ENCODE measurements at regions not wholly inside any gene's neighbourhood (a gene's known extent, or its start where the extent isn't known, plus 50 kb on each side); places are given as distances from the start of the nearest gene placed in this dataset.

GRCh38 chr11:109582470-109582869 is 160.5 kb downstream of the C11orf87 start:
- no peak overlapping the region for H3K4me3 ChIP-seq
- no peaks in the 10 kb centered on the region for H3K9me3 ChIP-seq
- TF ChIP-seq POLR2AphosphoS5 (IDR thresholded peaks at IDR 0.05): no peak
- TF ChIP-seq CTCF (IDR thresholded peaks at IDR 0.05): no peak
- TF ChIP-seq POLR2A (IDR thresholded peaks at IDR 0.05): no peak
- TF ChIP-seq EP300 (IDR thresholded peaks at IDR 0.05): no peak
- 82 to 85% methylated on average over 6 of the region's 6 CpGs for WGBS, 2 donors
- H3K36me3 ChIP-seq: no peaks in the 10 kb centered on the region
- intact Hi-C loops (cut with DNase I): no loop called here
- H3K27me3 ChIP-seq: no peaks in the 10 kb centered on the region
- no peaks in the 10 kb centered on the region for H3K4me1 ChIP-seq
- DNase-seq: no peak
- no peak overlapping the region for H3K27ac ChIP-seq

- H3K9me3 ChIP-seq: no peaks in the 10 kb centered on the region
- H3K27ac ChIP-seq: no peak overlapping the region
- no peaks in the 10 kb centered on the region for H3K27me3 ChIP-seq
- DNase-seq: no peak
- no peaks in the 10 kb centered on the region for H3K36me3 ChIP-seq
- H3K4me3 ChIP-seq: no peak overlapping the region
- H3K4me1 ChIP-seq: no peaks in the 10 kb centered on the region
- WGBS, 2 donors: 78 to 82% methylated on average over 1 of the region's 1 CpG
- TF ChIP-seq POLR2AphosphoS5 (IDR thresholded peaks at IDR 0.05): no peak
- TF ChIP-seq POLR2A (IDR thresholded peaks at IDR 0.05): no peak
- TF ChIP-seq CTCF (IDR thresholded peaks at IDR 0.05): no peak
- TF ChIP-seq EP300 (IDR thresholded peaks at IDR 0.05): no peak
- intact Hi-C loops (cut with DNase I): no loop called here
These were observed 162.3 kb downstream of the C11orf87 start for GRCh38 chr11:109584001-109584972.

GRCh38 chr11:109586789-109587188 is 164.8 kb downstream of the C11orf87 start:
- no peak for DNase-seq
- WGBS, 2 donors: 44 to 54% methylated on average over 2 of the region's 2 CpGs

GRCh38 chr11:109590782-109591181 is 168.8 kb downstream of the C11orf87 start:
- Histone ChIP-seq H3K4me1 (no peaks in the 10 kb centered on the region), H3K36me3 (no peaks in the 10 kb centered on the region), H3K9me3 (no peaks in the 10 kb centered on the region), H3K27ac (no peak overlapping the region), H3K4me3 (no peak overlapping the region), H3K27me3 (no peaks in the 10 kb centered on the region)
- no peak for DNase-seq
- no peak for TF ChIP-seq POLR2AphosphoS5 (IDR thresholded peaks at IDR 0.05)
- TF ChIP-seq EP300 (IDR thresholded peaks at IDR 0.05): no peak
- TF ChIP-seq POLR2A (IDR thresholded peaks at IDR 0.05): no peak
- no peak for TF ChIP-seq CTCF (IDR thresholded peaks at IDR 0.05)
- intact Hi-C loops (cut with DNase I): no loop called here

More at GRCh38 chr11:109586789-109587188, 164.8 kb downstream of the C11orf87 start:
- TF ChIP-seq EP300 (IDR thresholded peaks at IDR 0.05): no peak
- TF ChIP-seq CTCF (IDR thresholded peaks at IDR 0.05): no peak
- no peak for TF ChIP-seq POLR2A (IDR thresholded peaks at IDR 0.05)
- no peak for TF ChIP-seq POLR2AphosphoS5 (IDR thresholded peaks at IDR 0.05)
- no peaks in the 10 kb centered on the region for H3K36me3 ChIP-seq
- intact Hi-C loops (cut with DNase I): no loop called here
- no peak overlapping the region for H3K4me3 ChIP-seq
- no peaks in the 10 kb centered on the region for H3K27me3 ChIP-seq
- no peak overlapping the region for H3K27ac ChIP-seq
- no peaks in the 10 kb centered on the region for H3K4me1 ChIP-seq
- no peaks in the 10 kb centered on the region for H3K9me3 ChIP-seq
